ENCODE measurements at regions not wholly inside any gene's neighbourhood (a gene's known extent, or its start where the extent isn't known, plus 50 kb on each side); places are given as distances from the start of the nearest gene placed in this dataset.
"Not testable (repeated sequence)": the region's sequence is repeated elsewhere in the genome, so short reads cannot be mapped to it uniquely, and the experiment has no call there.

DNA sequence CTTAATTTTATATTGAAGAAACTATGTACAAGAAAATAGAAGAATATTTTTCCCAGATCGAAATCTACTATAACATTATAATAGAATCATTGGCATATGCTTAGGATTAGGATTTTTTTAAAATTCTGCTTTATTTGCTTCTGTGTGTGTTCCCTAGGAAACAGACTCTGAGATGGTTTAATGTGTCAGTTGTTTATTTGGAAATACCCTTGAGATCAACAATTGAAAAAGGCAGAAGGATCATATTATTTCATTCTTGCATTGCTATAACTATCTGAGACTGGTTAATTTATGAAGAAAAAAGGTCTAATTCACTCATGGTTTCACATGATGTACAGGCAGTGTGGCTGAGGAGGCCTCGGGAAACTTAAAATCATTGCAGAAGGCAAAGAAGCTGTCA, 622.6 kb downstream of the PRR16 start:
- no peak overlapping the region for H3K27ac Mint-ChIP-seq
- DNase-seq (ENCODE audit: extremely low spot score, unreplicated experiment) = no peak
- H3K27me3 Mint-ChIP-seq = no peaks in the 10 kb centered on the region
- no peaks in the 10 kb centered on the region for H3K36me3 Mint-ChIP-seq
- TF ChIP-seq, protein P1, sequence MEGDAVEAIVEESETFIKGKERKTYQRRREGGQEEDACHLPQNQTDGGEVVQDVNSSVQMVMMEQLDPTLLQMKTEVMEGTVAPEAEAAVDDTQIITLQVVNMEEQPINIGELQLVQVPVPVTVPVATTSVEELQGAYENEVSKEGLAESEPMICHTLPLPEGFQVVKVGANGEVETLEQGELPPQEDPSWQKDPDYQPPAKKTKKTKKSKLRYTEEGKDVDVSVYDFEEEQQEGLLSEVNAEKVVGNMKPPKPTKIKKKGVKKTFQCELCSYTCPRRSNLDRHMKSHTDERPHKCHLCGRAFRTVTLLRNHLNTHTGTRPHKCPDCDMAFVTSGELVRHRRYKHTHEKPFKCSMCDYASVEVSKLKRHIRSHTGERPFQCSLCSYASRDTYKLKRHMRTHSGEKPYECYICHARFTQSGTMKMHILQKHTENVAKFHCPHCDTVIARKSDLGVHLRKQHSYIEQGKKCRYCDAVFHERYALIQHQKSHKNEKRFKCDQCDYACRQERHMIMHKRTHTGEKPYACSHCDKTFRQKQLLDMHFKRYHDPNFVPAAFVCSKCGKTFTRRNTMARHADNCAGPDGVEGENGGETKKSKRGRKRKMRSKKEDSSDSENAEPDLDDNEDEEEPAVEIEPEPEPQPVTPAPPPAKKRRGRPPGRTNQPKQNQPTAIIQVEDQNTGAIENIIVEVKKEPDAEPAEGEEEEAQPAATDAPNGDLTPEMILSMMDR (conservative IDR thresholded peaks at IDR 0.05) = no peak
- no peak overlapping the region for H3K4me3 Mint-ChIP-seq
- H3K9me3 Mint-ChIP-seq = no peaks in the 10 kb centered on the region
- H3K4me1 Mint-ChIP-seq (ENCODE audit: unreplicated experiment) = no peaks in the 10 kb centered on the region

DNA sequence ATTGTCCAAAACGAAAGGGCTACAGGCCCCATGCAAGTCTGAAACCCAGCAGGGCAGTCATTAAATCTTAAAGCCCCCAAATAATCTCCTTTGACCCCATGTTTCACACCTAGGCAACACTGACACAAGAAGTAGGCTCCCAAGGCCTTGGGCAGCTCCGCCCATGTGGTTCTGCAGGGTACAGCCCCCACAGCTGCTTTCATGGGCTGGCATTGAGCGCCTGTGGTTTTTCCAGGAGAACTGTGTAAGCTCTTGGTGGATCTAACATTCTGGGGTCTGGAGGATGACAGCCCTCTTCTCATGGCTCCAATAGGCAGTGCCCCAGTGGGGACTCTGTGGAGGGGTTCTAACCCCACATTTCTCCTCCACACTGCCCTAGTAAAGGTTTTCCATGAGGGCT, 623.5 kb downstream of the PRR16 start:
- H3K27ac Mint-ChIP-seq = no peak overlapping the region
- H3K9me3 Mint-ChIP-seq = no peaks in the 10 kb centered on the region
- TF ChIP-seq, protein P1 (conservative IDR thresholded peaks at IDR 0.05) = no peak
- no peaks in the 10 kb centered on the region for H3K27me3 Mint-ChIP-seq
- DNase-seq (ENCODE audit: extremely low spot score, unreplicated experiment) = no peak
- H3K4me1 Mint-ChIP-seq (ENCODE audit: unreplicated experiment) = no peaks in the 10 kb centered on the region
- no peaks in the 10 kb centered on the region for H3K36me3 Mint-ChIP-seq
- no peak overlapping the region for H3K4me3 Mint-ChIP-seq

DNA sequence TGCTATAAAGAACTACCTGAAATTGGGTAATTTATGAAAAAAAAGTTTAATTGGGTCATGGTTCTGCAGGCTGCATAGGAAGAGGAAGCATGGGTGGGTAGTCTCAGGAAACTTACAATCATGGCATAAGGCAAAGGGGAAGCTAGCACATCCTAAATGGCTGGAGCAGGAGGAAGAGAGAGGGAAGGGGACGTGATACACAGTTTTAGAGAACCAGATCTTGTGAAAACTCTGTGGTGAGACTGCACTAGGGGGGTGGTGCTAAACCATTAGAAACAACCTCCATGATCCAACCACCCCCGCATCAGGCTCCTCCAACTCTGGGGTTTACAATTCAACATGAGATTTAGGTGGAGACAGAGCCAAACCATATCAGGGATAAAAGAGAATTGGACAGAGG, 624.2 kb downstream of the PRR16 start:
- TF ChIP-seq, protein P1 (conservative IDR thresholded peaks at IDR 0.05) = no peak
- Mint-ChIP-seq H3K36me3 (no peaks in the 10 kb centered on the region), H3K27me3 (no peaks in the 10 kb centered on the region), H3K9me3 (no peaks in the 10 kb centered on the region), H3K4me1 (ENCODE audit: unreplicated experiment) (no peaks in the 10 kb centered on the region), H3K4me3 (no peak overlapping the region), H3K27ac (no peak overlapping the region)
- no peak for DNase-seq (ENCODE audit: extremely low spot score, unreplicated experiment)

DNA sequence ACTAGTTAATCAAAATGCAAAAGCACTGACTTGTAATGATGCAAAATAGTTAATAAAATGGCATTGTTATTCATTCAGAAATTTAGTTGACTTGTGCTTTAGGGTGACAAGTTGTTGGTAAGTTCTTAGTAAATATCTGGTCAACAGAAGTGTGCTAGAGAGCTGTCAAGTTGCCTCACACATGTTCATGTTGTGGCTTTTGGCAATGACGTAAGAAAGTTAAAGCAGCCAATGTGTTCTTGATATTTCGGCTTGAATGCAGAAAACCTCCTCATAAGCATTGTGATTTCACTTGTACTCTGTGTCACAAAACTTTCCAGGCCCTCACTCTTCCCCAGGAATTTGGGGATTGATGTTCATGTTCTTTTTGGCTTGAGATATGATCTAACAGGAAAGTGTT, 626.7 kb downstream of the PRR16 start:
- DNase-seq (ENCODE audit: extremely low spot score, unreplicated experiment) = no peak
- Mint-ChIP-seq H3K27ac (no peak overlapping the region), H3K27me3 (no peaks in the 10 kb centered on the region), H3K4me3 (no peak overlapping the region), H3K36me3 (no peaks in the 10 kb centered on the region), H3K9me3 (no peaks in the 10 kb centered on the region), H3K4me1 (ENCODE audit: unreplicated experiment) (no peaks in the 10 kb centered on the region)
- TF ChIP-seq, protein P1 (conservative IDR thresholded peaks at IDR 0.05) = no peak

DNA sequence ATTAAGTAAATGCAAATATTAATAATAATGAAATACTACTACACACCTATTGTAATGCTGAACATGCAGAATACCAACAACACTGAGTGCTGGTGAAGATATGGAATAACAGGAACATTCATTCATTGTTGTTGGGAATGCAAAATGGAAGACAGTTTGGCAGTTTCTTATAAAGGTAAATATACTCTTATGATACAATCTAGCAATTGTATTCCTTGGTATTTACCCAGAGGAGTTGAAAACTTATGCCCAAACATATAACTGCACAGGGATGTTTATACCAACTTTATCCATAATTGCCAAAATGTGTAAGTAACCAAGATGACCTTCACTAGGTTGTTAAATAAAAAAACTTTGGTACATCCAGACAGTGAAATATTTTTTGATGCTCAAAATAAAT, 636.8 kb downstream of the PRR16 start:
- no peaks in the 10 kb centered on the region for H3K27me3 Mint-ChIP-seq
- H3K4me1 Mint-ChIP-seq (ENCODE audit: unreplicated experiment) = no peaks in the 10 kb centered on the region
- DNase-seq (ENCODE audit: extremely low spot score, unreplicated experiment) = no peak
- TF ChIP-seq, protein P1 (conservative IDR thresholded peaks at IDR 0.05) = no peak
- H3K4me3 Mint-ChIP-seq = no peak overlapping the region
- H3K36me3 Mint-ChIP-seq = no peaks in the 10 kb centered on the region
- H3K9me3 Mint-ChIP-seq = no peaks in the 10 kb centered on the region
- H3K27ac Mint-ChIP-seq = no peak overlapping the region

DNA sequence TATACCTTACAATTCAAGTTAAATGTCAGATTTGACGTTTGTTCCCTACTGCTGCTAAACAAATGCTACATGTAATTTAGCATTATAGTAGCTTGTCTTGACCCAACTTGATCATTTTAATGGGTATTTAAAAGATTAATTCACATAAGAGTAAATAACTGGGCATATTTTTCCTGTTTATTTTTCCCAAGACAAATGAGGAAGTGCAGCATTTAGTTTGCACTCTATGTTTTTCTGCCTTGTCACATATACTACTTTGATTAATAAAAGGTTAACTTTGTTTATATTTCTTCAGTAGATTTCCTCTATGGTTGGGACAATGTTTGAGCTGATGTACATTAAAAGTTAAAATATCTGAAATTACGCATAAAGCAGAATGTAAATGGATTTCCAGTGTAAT, 641.8 kb downstream of the PRR16 start:
- Mint-ChIP-seq H3K4me3 (no peak overlapping the region), H3K27me3 (no peaks in the 10 kb centered on the region), H3K27ac (no peak overlapping the region), H3K4me1 (ENCODE audit: unreplicated experiment) (peaks cover 4% of the 10 kb centered on the region), H3K9me3 (no peaks in the 10 kb centered on the region), H3K36me3 (no peaks in the 10 kb centered on the region)
- TF ChIP-seq, protein P1 (conservative IDR thresholded peaks at IDR 0.05) = no peak
- DNase-seq (ENCODE audit: extremely low spot score, unreplicated experiment) = no peak

DNA sequence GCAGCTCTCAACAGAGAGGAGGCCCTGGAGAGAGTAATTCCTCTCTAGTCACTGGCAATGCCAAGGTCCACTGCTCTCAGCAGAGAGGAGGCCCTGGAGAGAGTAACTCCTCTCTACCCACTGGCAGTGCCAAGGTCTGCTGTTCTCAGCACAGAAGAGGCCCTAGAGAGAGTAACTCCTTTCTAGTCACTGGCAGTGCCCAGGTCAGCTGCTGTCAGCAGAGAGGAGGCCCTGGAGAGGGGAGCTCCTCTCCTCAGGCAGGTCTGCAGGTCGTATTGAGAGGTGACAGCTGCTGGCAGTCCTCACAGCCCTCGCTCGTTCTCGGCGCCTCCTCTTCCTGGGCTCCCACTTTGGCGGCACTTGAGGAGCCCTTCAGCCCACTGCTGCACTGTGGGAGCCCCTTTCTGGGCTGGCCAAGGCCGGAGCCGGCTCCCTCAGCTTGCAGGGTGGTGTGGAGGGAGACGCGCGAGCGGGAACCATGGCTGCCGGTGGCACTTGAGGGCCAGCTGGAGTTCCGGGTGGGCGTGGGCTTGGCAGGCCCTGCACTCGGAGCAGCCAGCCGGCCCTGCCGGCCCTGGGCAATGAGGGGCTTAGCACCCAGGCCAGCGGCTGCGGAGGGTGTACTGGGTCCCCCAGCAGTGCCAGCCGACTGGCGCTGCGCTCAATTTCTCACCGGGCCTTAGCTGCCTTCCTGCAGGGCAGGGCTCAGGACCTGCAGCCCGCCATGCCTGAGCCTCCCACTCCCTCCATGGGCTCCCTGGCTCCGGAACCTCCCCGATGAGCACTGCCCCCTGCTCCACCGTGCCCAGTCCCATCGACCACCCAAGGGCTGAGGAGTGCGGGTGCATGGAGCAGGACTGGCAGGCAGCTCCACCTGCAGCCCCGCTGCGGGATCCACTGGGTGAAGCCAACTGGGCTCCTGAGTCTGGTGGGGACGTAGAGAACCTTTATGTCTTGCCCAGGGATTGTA, 642.9 kb downstream of the PRR16 start:
- DNase-seq (ENCODE audit: extremely low spot score, unreplicated experiment); H3K27ac Mint-ChIP-seq; H3K4me3 Mint-ChIP-seq; H3K27me3 Mint-ChIP-seq; H3K4me1 Mint-ChIP-seq (ENCODE audit: unreplicated experiment); H3K9me3 Mint-ChIP-seq; H3K36me3 Mint-ChIP-seq: not testable (repeated sequence)
